OCI-LY1 (cell line): ENCODE measurements at regions not wholly inside any gene's neighbourhood (a gene's known extent, or its start where the extent isn't known, plus 50 kb on each side); places are given as distances from the start of the nearest gene placed in this dataset.

Source experiments
- H2AFZ ChIP-seq: fragments of 200-600 bp; sonication (generic), shearing (Covaris generic); 2 replicates; pipeline ENCODE4 v1.6.0; 2014; ENCODE audit warnings: antibody characterized with exemption, mild to moderate bottlenecking, low read length
- H3F3A ChIP-seq: fragments of 200-600 bp; sonication (generic), shearing (Covaris generic); 2 replicates; pipeline ENCODE4 v1.6.0; 2014; ENCODE audit warnings: mild to moderate bottlenecking, antibody characterized with exemption, low read length, moderate library complexity; ENCODE audit not compliant: insufficient read depth
- H3K27ac ChIP-seq: fragments of 200-600 bp; sonication (generic); 2 replicates; pipeline ENCODE4 v1.5.1; 2014; ENCODE audit warnings: low read length, mixed run types, mild to moderate bottlenecking, low read depth; ENCODE audit not compliant: poor library complexity, severe bottlenecking
- H3K27me3 ChIP-seq: fragments of 200-600 bp; sonication (generic); 2 replicates; pipeline ENCODE4 v1.6.0; 2014; ENCODE audit warnings: antibody characterized with exemption, mild to moderate bottlenecking, low read length, moderate library complexity; ENCODE audit not compliant: insufficient read depth
- H3K36me3 ChIP-seq: fragments of 200-600 bp; sonication (generic); 2 replicates; pipeline ENCODE4 v1.6.1; 2014; ENCODE audit warnings: mild to moderate bottlenecking, antibody characterized with exemption, low read length, moderate library complexity, mixed read lengths; ENCODE audit not compliant: insufficient read depth
- H3K4me1 ChIP-seq: fragments of 200-600 bp; sonication (generic); 2 replicates; pipeline ENCODE4 v1.5.1; 2014; ENCODE audit warnings: mild to moderate bottlenecking, low read length, moderate library complexity; ENCODE audit not compliant: insufficient read depth, severe bottlenecking
- H3K4me2 ChIP-seq: fragments of 200-600 bp; sonication (generic), shearing (Covaris generic); 2 replicates; pipeline ENCODE4 v1.6.1; 2014; ENCODE audit warnings: low read length
- H3K4me3 ChIP-seq: fragments of 200-600 bp; sonication (generic); 2 replicates; pipeline ENCODE4 v1.5.1; 2014; ENCODE audit warnings: low read length, low read depth, mild to moderate bottlenecking, mixed read lengths; ENCODE audit not compliant: poor library complexity, severe bottlenecking
- H3K79me2 ChIP-seq: fragments of 200-600 bp; shearing (Covaris generic); 2 replicates; pipeline ENCODE4 v1.6.1; 2016; ENCODE audit warnings: mixed run types, low read length, mixed read lengths; ENCODE audit not compliant: insufficient read depth
- H3K9ac ChIP-seq: fragments of 200-600 bp; sonication (generic), shearing (Covaris generic); 2 replicates; pipeline ENCODE4 v1.6.1; 2014; ENCODE audit warnings: mild to moderate bottlenecking, low read length, mixed read lengths
- H3K9me2 ChIP-seq: fragments of 200-600 bp; sonication (generic), shearing (Covaris generic); 2 replicates; pipeline ENCODE4 v1.6.1; 2014; ENCODE audit warnings: low read depth, mild to moderate bottlenecking, low read length, mixed read lengths
- H3K9me3 ChIP-seq: fragments of 200-600 bp; shearing (Covaris generic); 2 replicates; pipeline ENCODE4 v1.6.1; 2014; ENCODE audit warnings: low read length, mixed read lengths
- H4K20me1 ChIP-seq: fragments of 200-600 bp; sonication (generic), shearing (Covaris generic); 2 replicates; pipeline ENCODE4 v1.6.0; 2016; ENCODE audit warnings: mild to moderate bottlenecking, low read length; ENCODE audit not compliant: insufficient read depth
- EZH2 ChIP-seq: fragments of 200-600 bp; sonication (generic), shearing (Covaris generic); IDR thresholded peaks from 2 replicates; pipeline ENCODE4 v1.8.0; 2017; ENCODE audit warnings: borderline replicate concordance, mixed run types, mild to moderate bottlenecking, antibody characterized with exemption, low read length, moderate library complexity, mixed read lengths
- TF ChIP-seq, protein P1 (sequence below): fragments of 200-600 bp; sonication (generic), shearing (Covaris generic); IDR thresholded peaks from 2 replicates; pipeline ENCODE4 v1.5.1; 2017; ENCODE audit warnings: mild to moderate bottlenecking, antibody characterized with exemption, low read length, moderate library complexity, mixed read lengths

DNA sequence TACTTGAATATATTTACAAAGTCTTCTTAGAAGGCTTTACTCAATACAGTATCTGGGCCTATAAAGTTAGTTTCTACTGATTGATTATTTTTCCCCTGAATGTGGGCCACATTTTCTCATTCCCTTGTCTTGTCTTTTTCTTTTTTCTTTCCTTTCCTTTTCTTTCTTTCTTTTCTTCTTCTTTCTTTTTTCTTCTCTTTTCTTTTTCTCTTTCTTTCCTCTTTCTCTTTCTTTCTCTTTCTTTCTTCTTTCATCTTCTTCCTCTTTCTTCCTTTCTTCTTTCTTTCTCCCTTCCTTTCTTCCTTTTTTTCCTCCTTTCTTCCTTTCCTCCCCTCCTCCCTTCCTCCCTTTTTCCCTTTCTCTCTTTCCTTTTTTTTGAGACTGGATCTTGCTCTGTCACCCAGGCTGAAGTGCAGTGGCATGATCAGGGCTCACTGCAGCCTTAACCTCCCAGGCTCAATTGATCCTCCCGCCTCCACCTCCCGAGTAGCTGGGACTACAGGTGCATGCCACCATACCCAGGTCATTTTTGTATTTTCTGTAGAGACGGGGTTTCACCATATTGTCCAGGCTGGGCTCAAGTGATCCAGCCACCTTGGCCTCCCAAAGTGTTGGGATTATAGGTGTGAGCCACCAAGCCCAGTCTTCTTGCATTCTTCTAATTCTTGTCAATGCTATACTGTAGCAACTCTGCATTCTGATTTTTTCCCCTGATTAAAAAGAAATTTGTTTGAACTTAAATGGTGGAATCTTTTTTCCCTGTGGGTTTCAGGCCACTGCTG is 133.1 kb upstream of the FBXO11 start:
- 0 out of 2 replicates have a peak, but pooled peaks cover 5% of the 10 kb centered on the region for H3K9me3 ChIP-seq
- H3K4me2 ChIP-seq = no peak overlapping the region
- no peaks in the 10 kb centered on the region for H3F3A ChIP-seq
- H3K79me2 ChIP-seq = no peaks in the 10 kb centered on the region
- no peak for TF ChIP-seq EZH2
- TF ChIP-seq, protein P1, sequence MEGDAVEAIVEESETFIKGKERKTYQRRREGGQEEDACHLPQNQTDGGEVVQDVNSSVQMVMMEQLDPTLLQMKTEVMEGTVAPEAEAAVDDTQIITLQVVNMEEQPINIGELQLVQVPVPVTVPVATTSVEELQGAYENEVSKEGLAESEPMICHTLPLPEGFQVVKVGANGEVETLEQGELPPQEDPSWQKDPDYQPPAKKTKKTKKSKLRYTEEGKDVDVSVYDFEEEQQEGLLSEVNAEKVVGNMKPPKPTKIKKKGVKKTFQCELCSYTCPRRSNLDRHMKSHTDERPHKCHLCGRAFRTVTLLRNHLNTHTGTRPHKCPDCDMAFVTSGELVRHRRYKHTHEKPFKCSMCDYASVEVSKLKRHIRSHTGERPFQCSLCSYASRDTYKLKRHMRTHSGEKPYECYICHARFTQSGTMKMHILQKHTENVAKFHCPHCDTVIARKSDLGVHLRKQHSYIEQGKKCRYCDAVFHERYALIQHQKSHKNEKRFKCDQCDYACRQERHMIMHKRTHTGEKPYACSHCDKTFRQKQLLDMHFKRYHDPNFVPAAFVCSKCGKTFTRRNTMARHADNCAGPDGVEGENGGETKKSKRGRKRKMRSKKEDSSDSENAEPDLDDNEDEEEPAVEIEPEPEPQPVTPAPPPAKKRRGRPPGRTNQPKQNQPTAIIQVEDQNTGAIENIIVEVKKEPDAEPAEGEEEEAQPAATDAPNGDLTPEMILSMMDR = no peak
- no peaks in the 10 kb centered on the region; the same call in 1 of the 2 replicates for H3K27me3 ChIP-seq
- H2AFZ ChIP-seq = no peak overlapping the region
- no peaks in the 10 kb centered on the region for H3K4me1 ChIP-seq
- no peak overlapping the region for H3K4me3 ChIP-seq
- no peaks in the 10 kb centered on the region for H3K9me2 ChIP-seq
- no peaks in the 10 kb centered on the region for H3K36me3 ChIP-seq
- H4K20me1 ChIP-seq = no peaks in the 10 kb centered on the region
- no peak overlapping the region for H3K27ac ChIP-seq
- H3K9ac ChIP-seq = no peak overlapping the region

DNA sequence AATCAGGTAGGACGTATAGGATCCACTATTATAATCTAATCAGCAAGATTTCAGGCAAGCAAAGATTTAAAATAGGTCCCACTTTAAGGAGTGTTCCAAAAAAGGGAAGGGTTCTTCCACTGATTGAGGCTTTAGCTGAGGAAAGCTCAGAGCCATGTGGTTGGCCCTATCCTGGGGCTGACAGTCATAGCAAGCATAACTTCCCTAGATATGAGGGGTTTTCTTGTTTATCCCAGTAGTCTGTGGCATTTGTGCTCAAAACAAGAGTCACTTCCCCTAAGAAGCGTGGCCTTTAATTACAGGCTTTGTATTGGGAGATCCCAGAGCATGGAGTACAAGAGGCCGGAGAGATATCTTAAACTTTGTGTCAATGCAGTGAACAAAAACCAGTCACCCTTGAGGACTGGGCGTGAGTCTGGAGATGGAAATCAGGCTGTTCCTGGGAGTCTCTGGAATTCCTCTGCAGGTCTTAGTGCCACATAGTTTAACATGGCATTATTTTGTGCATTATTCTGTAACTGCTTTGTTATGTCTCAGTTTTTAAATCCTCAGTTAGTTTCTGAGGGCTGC is 136.9 kb upstream of the FBXO11 start:
- Histone ChIP-seq H3K9ac (no peak overlapping the region), H3K4me3 (no peak overlapping the region), H3K4me2 (no peak overlapping the region), H3K36me3 (no peaks in the 10 kb centered on the region), H3K9me3 (no peaks in the 10 kb centered on the region), H2AFZ (no peak overlapping the region), H3K79me2 (no peaks in the 10 kb centered on the region), H4K20me1 (no peaks in the 10 kb centered on the region), H3K9me2 (no peaks in the 10 kb centered on the region), H3K27ac (no peak overlapping the region), H3K27me3 (no peaks in the 10 kb centered on the region), H3F3A (no peaks in the 10 kb centered on the region), H3K4me1 (no peaks in the 10 kb centered on the region)
- TF ChIP-seq, protein P1 = no peak
- TF ChIP-seq EZH2 = no peak

DNA sequence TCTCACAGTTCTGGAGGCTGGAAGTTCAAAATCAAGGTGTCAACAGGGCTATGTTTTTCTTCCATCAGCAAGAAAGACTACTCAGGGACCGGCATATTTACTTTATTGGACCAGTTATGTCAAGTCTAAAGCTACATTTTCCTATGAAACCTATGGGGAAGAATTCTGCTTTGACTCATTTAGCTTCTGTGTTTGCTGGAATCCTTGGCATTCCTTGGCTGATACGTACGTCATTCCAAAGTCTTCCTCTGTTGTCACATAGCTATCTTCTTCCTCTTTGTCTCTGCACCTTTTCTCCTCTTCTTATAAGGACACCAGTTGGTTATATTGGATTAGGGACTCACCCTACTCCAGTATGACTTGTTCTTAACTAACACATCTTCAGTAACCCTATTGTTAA is 137.4 kb upstream of the FBXO11 start:
- Histone ChIP-seq H3K27me3 (no peaks in the 10 kb centered on the region), H3K4me2 (no peak overlapping the region), H3K9me3 (no peaks in the 10 kb centered on the region), H3K9ac (no peak overlapping the region), H3F3A (no peaks in the 10 kb centered on the region), H3K27ac (no peak overlapping the region), H3K4me1 (no peaks in the 10 kb centered on the region), H3K9me2 (no peaks in the 10 kb centered on the region), H3K79me2 (no peaks in the 10 kb centered on the region), H3K4me3 (no peak overlapping the region), H4K20me1 (no peaks in the 10 kb centered on the region), H3K36me3 (no peaks in the 10 kb centered on the region), H2AFZ (no peak overlapping the region)
- TF ChIP-seq EZH2 = no peak
- TF ChIP-seq, protein P1 = no peak
